Caco-2 (cell line): ENCODE measurements at regions not wholly inside any gene's neighbourhood (a gene's known extent, or its start where the extent isn't known, plus 50 kb on each side); places are given as distances from the start of the nearest gene placed in this dataset.

Experiments used
- BruUV-seq: library from RNA; stranded (reverse); fragments of 400-500 nt; replicated peaks from 2 replicates; lab custom pipeline; 2021; lab: Mats Ljungman, UMichigan
- CTCF ChIA-PET: fragments of 300-600 bp; sonication (Branson Sonifier 250); formaldehyde crosslinking; loops from one replicate; lab custom pipeline; 2022; ENCODE audit warnings: antibody characterized with exemption; lab: Charles Lee
- POLR2A ChIA-PET: fragments of 300-600 bp; sonication (Branson Sonifier 250); formaldehyde crosslinking; loops from one replicate; lab custom pipeline; 2022; ENCODE audit warnings: antibody characterized with exemption; lab: Charles Lee
- DNase-seq, 2 experiments: peaks; one replicate each; pipeline versions ENCODE4 v3.0.0 to v3.0.0-alpha.2; 2020 to 2022
- H3K27me3 ChIP-seq: replicated peaks from 2 replicates; pipeline ENCODE4 v1.6.0; 2011; ENCODE audit warnings: low read length; ENCODE audit not compliant: control insufficient read depth, insufficient read depth
- H3K36me3 ChIP-seq: 2 replicates; pipeline ENCODE4 v1.5.1; 2011; ENCODE audit warnings: low read length; ENCODE audit not compliant: control insufficient read depth, insufficient read depth
- H3K4me1 ChIP-seq: fragments of 250-450 bp; sonication (Bioruptor Pico); 2 replicates; pipeline ENCODE4 v1.5.1; 2020; ENCODE audit warnings: mild to moderate bottlenecking
- H3K4me3 ChIP-seq: 2 replicates; pipeline ENCODE4 v1.5.1; 2011; ENCODE audit warnings: low read depth, mild to moderate bottlenecking, control low read depth, low read length
- H3K9me3 ChIP-seq: fragments of 250-450 bp; sonication (Bioruptor Pico); 2 replicates; pipeline ENCODE4 v1.5.1; 2020; ENCODE audit warnings: mild to moderate bottlenecking, moderate library complexity
- H3K27ac Mint-ChIP-seq: one replicate; pipeline ENCODE4 v1.8.0; 2022; ENCODE audit warnings: mixed read lengths; ENCODE audit not compliant: unreplicated experiment
- H3K27me3 Mint-ChIP-seq: one replicate; pipeline ENCODE4 v1.8.0; 2022; ENCODE audit warnings: mixed read lengths; ENCODE audit not compliant: insufficient read depth, unreplicated experiment
- H3K36me3 Mint-ChIP-seq: one replicate; pipeline ENCODE4 v1.8.0; 2022; ENCODE audit warnings: mild to moderate bottlenecking, mixed read lengths; ENCODE audit not compliant: insufficient read depth, unreplicated experiment
- H3K4me1 Mint-ChIP-seq: one replicate; pipeline ENCODE4 v1.8.0; 2022; ENCODE audit warnings: low read depth, mixed read lengths; ENCODE audit not compliant: unreplicated experiment
- H3K4me3 Mint-ChIP-seq: one replicate; pipeline ENCODE4 v1.8.0; 2022; ENCODE audit warnings: mild to moderate bottlenecking, moderate library complexity, mixed read lengths; ENCODE audit not compliant: unreplicated experiment
- H3K9me3 Mint-ChIP-seq: one replicate; pipeline ENCODE4 v1.8.0; 2022; ENCODE audit warnings: mixed read lengths; ENCODE audit not compliant: unreplicated experiment
- CTCF ChIP-seq, 2 experiments: fragments of 200-600 bp in 1 of 2; IDR thresholded peaks; 1 replicate in 1 of 2; 2 replicates in 1 of 2; pipeline versions ENCODE4 v1.5.1 to v1.8.0; 2011 to 2022; ENCODE audit warnings: antibody characterized with exemption in 1 of 2, control low read depth in 1 of 2, inconsistent platforms in 1 of 2, low read depth in 1 of 2, low read length in 1 of 2, mild to moderate bottlenecking in 1 of 2, moderate library complexity in 1 of 2; ENCODE audit not compliant: insufficient read depth in 1 of 2, severe bottlenecking in 1 of 2, unreplicated experiment in 1 of 2
- intact Hi-C: fragments of 100-400 bp; cut with micrococcal nuclease; formaldehyde crosslinking; loops from one replicate; pipeline ENCODE4 v1.10.0; 2022; ENCODE audit not compliant: unreplicated experiment

- no peak for TF ChIP-seq CTCF (IDR thresholded peaks at IDR 0.05; ENCODE audit: insufficient read depth in 1 of 2, low read depth in 1 of 2, low read length in 1 of 2, severe bottlenecking in 1 of 2, unreplicated experiment in 1 of 2)
- H3K27me3 ChIP-seq, result no peaks in the 10 kb centered on the region
- Mint-ChIP-seq H3K36me3 (no peaks in the 10 kb centered on the region), H3K27ac (no peak overlapping the region), H3K4me3 (no peak overlapping the region), H3K27me3 (no peaks in the 10 kb centered on the region), H3K4me1 (no peaks in the 10 kb centered on the region), H3K9me3 (no peaks in the 10 kb centered on the region)
- DNase-seq, result no peak
- intact Hi-C loops, result loop anchor here (10.0 kb wide), 1 partner anchor 169 kb away; no protein-coding TSS in a partner anchor
- ChIA-PET CTCF (no interaction called here), POLR2A (no interaction called here)
- BruUV-seq, result no TSS peak
- no peaks in the 10 kb centered on the region for H3K4me1 ChIP-seq
- no peaks in the 10 kb centered on the region for H3K9me3 ChIP-seq
- H3K36me3 ChIP-seq, result no peaks in the 10 kb centered on the region
- no peak overlapping the region for H3K4me3 ChIP-seq
These were observed 824.8 kb upstream of the SOX9 start for GRCh38 chr17:71296005-71296404.

- no peak overlapping the region for H3K4me3 Mint-ChIP-seq
- H3K4me3 ChIP-seq, result no peak overlapping the region
- H3K9me3 Mint-ChIP-seq, result peaks cover 8% of the 10 kb centered on the region
- intact Hi-C loops, result no loop called here
- no peak for DNase-seq
- no peak for TF ChIP-seq CTCF (IDR thresholded peaks at IDR 0.05; ENCODE audit: insufficient read depth in 1 of 2, low read depth in 1 of 2, low read length in 1 of 2, severe bottlenecking in 1 of 2, unreplicated experiment in 1 of 2)
- no peaks in the 10 kb centered on the region for H3K36me3 ChIP-seq
- no peaks in the 10 kb centered on the region for H3K36me3 Mint-ChIP-seq
- BruUV-seq, result no TSS peak
- ChIA-PET POLR2A (no interaction called here), CTCF (no interaction called here)
- H3K9me3 ChIP-seq, result no peaks in the 10 kb centered on the region
- H3K4me1 Mint-ChIP-seq, result no peaks in the 10 kb centered on the region
- H3K27me3 Mint-ChIP-seq, result peaks cover 5% of the 10 kb centered on the region
- H3K27ac Mint-ChIP-seq, result no peak overlapping the region
- H3K4me1 ChIP-seq, result no peaks in the 10 kb centered on the region
- H3K27me3 ChIP-seq, result no peaks in the 10 kb centered on the region
These were observed 819.8 kb upstream of the SOX9 start for GRCh38 chr17:71301063-71301462.

GRCh38 chr17:71302721-71303549, 817.9 kb upstream of the SOX9 start:
- ChIA-PET POLR2A (interaction anchor here (0.6 kb wide), 1 partner anchor 96 kb away, joined by 5 read pairs; no protein-coding TSS in a partner anchor), CTCF (no interaction called here)
- Mint-ChIP-seq H3K4me3 (no peak overlapping the region), H3K36me3 (no peaks in the 10 kb centered on the region), H3K27me3 (peaks cover 11% of the 10 kb centered on the region), H3K4me1 (no peaks in the 10 kb centered on the region), H3K9me3 (peaks cover 18% of the 10 kb centered on the region), H3K27ac (no peak overlapping the region)
- no TSS peak for BruUV-seq
- Histone ChIP-seq H3K4me3 (no peak overlapping the region), H3K9me3 (no peaks in the 10 kb centered on the region), H3K27me3 (no peaks in the 10 kb centered on the region), H3K4me1 (no peaks in the 10 kb centered on the region), H3K36me3 (no peaks in the 10 kb centered on the region)
- no peak for DNase-seq
- intact Hi-C loops, result no loop called here
- TF ChIP-seq CTCF (IDR thresholded peaks at IDR 0.05; ENCODE audit: insufficient read depth in 1 of 2, low read depth in 1 of 2, low read length in 1 of 2, severe bottlenecking in 1 of 2, unreplicated experiment in 1 of 2), result no peak
